ENCODE measurements at regions not wholly inside any gene's neighbourhood (a gene's known extent, or its start where the extent isn't known, plus 50 kb on each side); places are given as distances from the start of the nearest gene placed in this dataset.
A peak's percentile ranks its signal among the peaks of the same experiment; 100 is the strongest.
"Not testable (repeated sequence)": the region's sequence is repeated elsewhere in the genome, so short reads cannot be mapped to it uniquely, and the experiment has no call there.

DNA sequence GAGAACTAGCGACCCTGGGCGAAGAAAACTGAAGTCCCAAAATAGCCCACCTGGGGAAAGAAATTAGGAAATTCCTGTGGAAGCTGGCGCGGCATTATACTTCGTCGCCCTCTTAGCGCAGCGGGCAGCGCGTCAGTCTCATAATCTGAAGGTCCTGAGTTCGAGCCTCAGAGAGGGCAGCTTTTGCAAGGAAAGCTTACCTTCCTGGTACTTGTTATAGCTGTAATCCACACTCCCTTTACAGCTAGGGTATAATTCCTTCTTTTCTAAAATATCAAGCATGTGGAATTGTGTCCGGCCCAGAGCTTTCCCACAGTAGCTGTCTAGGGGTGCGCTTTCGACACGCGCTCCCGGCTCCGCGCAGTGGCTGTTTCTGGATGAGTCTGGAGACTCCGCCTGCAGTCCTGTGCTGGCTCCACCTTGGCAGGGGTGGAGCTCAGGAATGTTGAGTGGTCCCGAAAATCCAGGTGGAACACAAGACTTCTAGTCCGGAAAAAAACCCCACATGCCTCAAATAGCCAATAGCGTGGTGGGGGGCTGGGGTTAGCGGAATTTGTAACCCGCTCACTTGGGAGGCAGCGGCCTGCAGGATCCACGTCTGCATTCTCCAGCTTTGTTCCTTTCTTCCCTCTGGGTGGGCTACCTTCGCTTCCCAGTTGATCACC, 83.7 kb upstream of the ZNF322 start:
- peak; percentile 56 for DNase-seq
- Histone ChIP-seq H3K4me1 (ENCODE audit: insufficient read depth) (no peaks in the 10 kb centered on the region), H3K9ac (no peak overlapping the region), H3K4me2 (ENCODE audit: unreplicated experiment) (peak overlapping the region; percentile 16), H3F3A (ENCODE audit: insufficient read depth) (peaks cover 23% of the 10 kb centered on the region), H3K9me2 (ENCODE audit: insufficient read depth) (no peaks in the 10 kb centered on the region), H3K79me2 (ENCODE audit: insufficient read depth) (no peaks in the 10 kb centered on the region), H3K36me3 (ENCODE audit: low read depth) (no peaks in the 10 kb centered on the region), H3K9me3 (ENCODE audit: low read depth) (no peaks in the 10 kb centered on the region), H2AFZ (peak overlapping the region; percentile 66; the same call in 1 of the 2 replicates), H4K20me1 (ENCODE audit: insufficient read depth) (no peaks in the 10 kb centered on the region), H3K27ac (no peak overlapping the region), H3K27me3 (replicated peaks; ENCODE audit: insufficient read depth) (peaks cover 18% of the 10 kb centered on the region), H3K4me3 (peak overlapping the region; percentile 42)
- WGBS, 2 experiments (ENCODE audit: low coverage in 1 of 2, low lambda C conversion rate in 2 of 2, missing lambda C conversion rate in 2 of 2), result 6 to 7% methylated on average over 27 to 28 of the region's 28 CpGs
- in situ Hi-C loops (cut with MboI), result no loop called here
- TF ChIP-seq EZH2phosphoT487 (IDR thresholded peaks at IDR 0.05; ENCODE audit: insufficient read depth, low read depth), result no peak
- TF ChIP-seq EZH2 (IDR thresholded peaks at IDR 0.05; ENCODE audit: insufficient read depth, poor library complexity, severe bottlenecking), result no peak

DNA sequence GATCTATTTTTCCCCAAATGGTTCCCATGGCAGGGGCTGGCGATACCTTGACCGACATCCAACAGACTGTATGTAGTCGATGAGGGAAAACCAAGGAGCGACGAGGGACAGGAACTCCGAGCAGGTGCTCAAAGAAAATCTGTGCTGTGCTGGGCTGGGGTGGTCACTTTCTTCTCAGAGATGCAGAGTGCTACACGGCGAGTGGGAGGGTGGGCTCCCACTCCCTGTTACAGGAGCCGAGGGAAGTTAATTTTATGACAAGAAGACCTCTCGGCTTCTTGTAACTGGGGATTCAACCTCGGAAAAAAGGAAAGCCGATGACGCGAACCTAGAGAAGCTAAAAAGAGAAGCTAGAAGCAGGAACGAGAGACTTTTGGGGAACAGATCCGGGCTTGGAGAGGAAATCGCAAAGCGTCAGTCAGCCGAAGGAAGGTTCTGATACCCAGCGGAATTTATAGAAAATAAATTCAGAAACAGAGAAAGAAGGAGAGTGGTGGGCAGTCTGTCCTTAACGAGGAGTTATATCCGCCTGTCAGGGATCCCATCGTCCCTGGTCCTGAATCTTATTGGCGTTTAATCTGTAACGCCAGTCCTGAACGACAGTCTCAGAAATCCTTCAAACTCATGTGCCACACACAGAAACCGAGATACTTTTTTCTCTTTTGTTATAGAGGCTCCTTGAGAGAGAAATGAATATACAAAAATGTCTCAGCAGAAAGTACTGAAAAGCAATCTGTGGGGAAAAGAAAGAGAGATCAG, 84.6 kb upstream of the ZNF322 start:
- Histone ChIP-seq H3K4me3 (peak overlapping the region; percentile 42), H3K79me2 (ENCODE audit: insufficient read depth) (no peaks in the 10 kb centered on the region), H3K9me3 (ENCODE audit: low read depth) (no peaks in the 10 kb centered on the region), H3K4me1 (ENCODE audit: insufficient read depth) (no peaks in the 10 kb centered on the region), H3F3A (ENCODE audit: insufficient read depth) (peaks cover 23% of the 10 kb centered on the region), H3K27me3 (replicated peaks; ENCODE audit: insufficient read depth) (peaks cover 24% of the 10 kb centered on the region), H3K4me2 (ENCODE audit: unreplicated experiment) (peak overlapping the region; percentile 42), H2AFZ (peak overlapping the region; percentile 66), H3K36me3 (ENCODE audit: low read depth) (no peaks in the 10 kb centered on the region), H3K9ac (no peak overlapping the region), H3K9me2 (ENCODE audit: insufficient read depth) (no peaks in the 10 kb centered on the region), H4K20me1 (ENCODE audit: insufficient read depth) (no peaks in the 10 kb centered on the region), H3K27ac (no peak overlapping the region)
- DNase-seq, result peak; percentile 14
- 2 to 3% methylated on average over 27 of the region's 27 CpGs for WGBS, 2 experiments (ENCODE audit: low coverage in 1 of 2, low lambda C conversion rate in 2 of 2, missing lambda C conversion rate in 2 of 2)
- no peak for TF ChIP-seq EZH2 (IDR thresholded peaks at IDR 0.05; ENCODE audit: insufficient read depth, poor library complexity, severe bottlenecking)
- no peak for TF ChIP-seq EZH2phosphoT487 (IDR thresholded peaks at IDR 0.05; ENCODE audit: insufficient read depth, low read depth)
- in situ Hi-C loops (cut with MboI), result no loop called here

DNA sequence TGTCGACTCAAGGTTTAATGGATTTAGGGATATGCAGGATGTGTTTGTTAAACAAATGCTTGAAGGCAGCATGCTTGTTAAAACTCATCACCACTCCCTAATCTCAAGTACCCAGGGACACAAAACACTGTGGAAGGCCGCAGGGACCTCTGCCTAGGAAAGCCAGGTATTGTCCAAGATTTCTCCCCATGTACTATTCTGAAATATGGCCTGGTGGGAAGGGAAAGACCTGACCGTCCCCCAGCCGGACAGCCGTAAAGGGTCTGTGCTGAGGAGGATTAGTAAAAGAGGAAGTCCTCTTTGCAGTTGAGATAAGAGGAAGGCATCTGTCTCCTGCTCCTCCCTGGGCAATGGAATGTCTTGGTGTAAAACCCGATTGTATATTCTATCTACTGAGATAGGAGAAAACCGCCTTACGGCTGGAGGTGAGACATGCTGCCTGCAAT, 85.3 kb upstream of the ZNF322 start:
- H3K9me2 ChIP-seq (ENCODE audit: insufficient read depth); H3K4me1 ChIP-seq (ENCODE audit: insufficient read depth); H3K9me3 ChIP-seq (ENCODE audit: low read depth); H4K20me1 ChIP-seq (ENCODE audit: insufficient read depth); in situ Hi-C loops (cut with MboI); H3K27ac ChIP-seq; H3K9ac ChIP-seq; H2AFZ ChIP-seq; H3K36me3 ChIP-seq (ENCODE audit: low read depth); H3K79me2 ChIP-seq (ENCODE audit: insufficient read depth); DNase-seq: not testable (repeated sequence)
- H3K4me2 ChIP-seq (ENCODE audit: unreplicated experiment), result peak overlapping the region; percentile 42
- peaks cover 26% of the 10 kb centered on the region for H3K27me3 ChIP-seq (replicated peaks; ENCODE audit: insufficient read depth)
- WGBS, 2 experiments (ENCODE audit: low coverage in 1 of 2, low lambda C conversion rate in 2 of 2, missing lambda C conversion rate in 2 of 2), result 8 to 12% methylated on average over 8 of the region's 8 CpGs
- peaks cover 15% of the 10 kb centered on the region for H3F3A ChIP-seq (ENCODE audit: insufficient read depth)
- peak overlapping the region; percentile 42; the same call in 1 of the 2 replicates for H3K4me3 ChIP-seq

DNA sequence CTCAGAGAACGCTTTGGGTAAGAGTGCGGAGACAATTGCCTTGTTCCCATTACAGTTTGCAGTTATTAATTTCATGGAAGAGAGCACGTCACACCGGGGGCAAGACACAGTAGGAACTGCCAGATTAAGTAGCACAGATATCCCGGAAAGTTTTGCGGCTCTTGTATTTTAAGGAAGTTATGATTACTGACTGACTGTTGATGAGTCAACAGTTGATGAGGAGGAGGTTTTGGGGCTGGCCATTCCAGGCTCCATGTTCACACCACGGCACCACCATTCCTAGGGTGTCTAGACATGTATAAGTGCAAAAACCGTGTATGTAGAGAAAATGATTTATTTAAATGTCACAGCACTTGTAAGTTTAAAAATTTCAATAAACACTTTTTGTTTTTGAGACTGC, 86.4 kb upstream of the ZNF322 start:
- H3K36me3 ChIP-seq (ENCODE audit: low read depth); H4K20me1 ChIP-seq (ENCODE audit: insufficient read depth); H3K79me2 ChIP-seq (ENCODE audit: insufficient read depth); H3K4me2 ChIP-seq (ENCODE audit: unreplicated experiment); H3F3A ChIP-seq (ENCODE audit: insufficient read depth); H3K4me1 ChIP-seq (ENCODE audit: insufficient read depth); in situ Hi-C loops (cut with MboI); H3K27ac ChIP-seq; H3K9me2 ChIP-seq (ENCODE audit: insufficient read depth); H2AFZ ChIP-seq; DNase-seq; H3K9me3 ChIP-seq (ENCODE audit: low read depth); H3K9ac ChIP-seq; H3K4me3 ChIP-seq: not testable (repeated sequence)
- H3K27me3 ChIP-seq (replicated peaks; ENCODE audit: insufficient read depth), result peaks cover 26% of the 10 kb centered on the region
- 0% methylated on average over 1 of the region's 8 CpGs; no CpG with 5 or more reads in 1 of the 2 experiments for WGBS, 2 experiments (ENCODE audit: low coverage in 1 of 2, low lambda C conversion rate in 2 of 2, missing lambda C conversion rate in 2 of 2)

DNA sequence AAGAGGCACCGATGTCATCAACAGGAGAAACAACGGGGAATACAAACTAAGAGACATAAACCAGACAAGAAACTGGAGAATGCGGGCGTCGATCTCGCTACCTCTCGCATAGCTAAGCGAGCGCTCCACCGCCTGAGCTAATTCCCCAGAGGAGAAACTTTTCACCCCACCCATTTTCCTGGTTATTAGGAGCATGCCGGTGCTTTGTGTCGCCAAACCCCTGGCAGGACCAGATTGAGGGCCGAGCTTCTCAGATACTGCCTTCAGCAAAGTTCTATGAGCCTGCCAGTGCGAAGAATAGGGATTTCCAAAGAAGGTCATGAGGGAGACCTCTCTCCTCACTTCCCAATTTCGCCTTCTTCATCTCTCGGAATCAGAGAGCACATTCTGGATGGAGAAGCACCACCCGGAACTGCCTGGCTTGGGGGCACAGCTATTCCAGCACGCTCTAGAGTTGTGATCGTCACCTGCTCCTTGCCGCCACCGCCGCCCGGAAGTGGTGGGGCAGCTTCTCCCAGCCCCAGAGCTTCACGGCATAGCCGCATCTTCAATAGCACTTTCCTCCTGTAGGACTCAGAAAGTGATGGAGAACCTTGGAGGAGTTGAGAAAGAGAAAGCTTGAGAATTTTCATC, 89.7 kb upstream of the ZNF322 start:
- in situ Hi-C loops (cut with MboI); H2AFZ ChIP-seq: not testable (repeated sequence)

DNA sequence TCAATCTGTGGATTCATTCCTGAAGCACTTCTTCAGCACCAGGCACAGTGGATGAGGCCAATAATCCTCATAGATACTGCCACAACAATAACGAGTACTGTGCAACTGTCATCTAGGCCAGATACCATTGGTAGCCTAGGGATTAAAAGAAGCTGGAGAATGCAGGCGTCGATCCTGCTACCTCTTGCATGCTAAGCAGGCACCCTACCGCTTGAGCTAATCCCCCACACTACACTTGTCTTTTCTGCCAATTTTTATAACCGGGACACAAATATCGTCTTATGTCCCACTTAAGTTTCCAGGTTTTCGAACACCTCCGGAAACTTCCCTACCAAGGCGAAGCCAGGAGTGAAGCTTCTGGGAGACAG, 90.2 kb upstream of the ZNF322 start:
- H3K9ac ChIP-seq; H3F3A ChIP-seq (ENCODE audit: insufficient read depth); H3K27ac ChIP-seq; in situ Hi-C loops (cut with MboI); H3K4me1 ChIP-seq (ENCODE audit: insufficient read depth); H3K9me2 ChIP-seq (ENCODE audit: insufficient read depth); H3K36me3 ChIP-seq (ENCODE audit: low read depth); H4K20me1 ChIP-seq (ENCODE audit: insufficient read depth); H3K4me2 ChIP-seq (ENCODE audit: unreplicated experiment); H3K79me2 ChIP-seq (ENCODE audit: insufficient read depth); DNase-seq; H2AFZ ChIP-seq; H3K9me3 ChIP-seq (ENCODE audit: low read depth); H3K4me3 ChIP-seq: not testable (repeated sequence)
- peaks cover 39% of the 10 kb centered on the region for H3K27me3 ChIP-seq (replicated peaks; ENCODE audit: insufficient read depth)
- 2% methylated on average over 9 of the region's 9 CpGs for WGBS, 2 experiments (ENCODE audit: low coverage in 1 of 2, low lambda C conversion rate in 2 of 2, missing lambda C conversion rate in 2 of 2)

More for the DNA sequence above, 89.7 kb upstream of the ZNF322 start:
- H3K4me1 ChIP-seq (ENCODE audit: insufficient read depth); DNase-seq; H3F3A ChIP-seq (ENCODE audit: insufficient read depth); H3K79me2 ChIP-seq (ENCODE audit: insufficient read depth); H3K9ac ChIP-seq; H3K36me3 ChIP-seq (ENCODE audit: low read depth); H3K27ac ChIP-seq; H3K9me2 ChIP-seq (ENCODE audit: insufficient read depth); H4K20me1 ChIP-seq (ENCODE audit: insufficient read depth); H3K4me3 ChIP-seq; H3K4me2 ChIP-seq (ENCODE audit: unreplicated experiment); H3K9me3 ChIP-seq (ENCODE audit: low read depth): not testable (repeated sequence)
- WGBS, 2 experiments (ENCODE audit: low coverage in 1 of 2, low lambda C conversion rate in 2 of 2, missing lambda C conversion rate in 2 of 2), result 2 to 4% methylated on average over 25 of the region's 25 CpGs
- peaks cover 39% of the 10 kb centered on the region for H3K27me3 ChIP-seq (replicated peaks; ENCODE audit: insufficient read depth)

Measured in GM23248 (cell line).